GM19240 (cell line): ENCODE measurements at regions not wholly inside any gene's neighbourhood (a gene's known extent, or its start where the extent isn't known, plus 50 kb on each side); places are given as distances from the start of the nearest gene placed in this dataset.

ENCODE experiments used
- DNase-seq: peaks from one replicate; pipeline ENCODE4 v3.0.0; 2011; ENCODE audit warnings: low spot score; ENCODE audit not compliant: insufficient read length

GRCh38 chr5:92429646-92430045 is 1046.5 kb upstream of the ARRDC3 start:
- DNase-seq: no peak

GRCh38 chr5:92428415-92428814 is 1045.3 kb upstream of the ARRDC3 start:
- no peak for DNase-seq

GRCh38 chr5:92424785-92425426 is 1041.8 kb upstream of the ARRDC3 start:
- no peak for DNase-seq

GRCh38 chr5:92421942-92422341 is 1038.8 kb upstream of the ARRDC3 start:
- DNase-seq: no peak

DNA sequence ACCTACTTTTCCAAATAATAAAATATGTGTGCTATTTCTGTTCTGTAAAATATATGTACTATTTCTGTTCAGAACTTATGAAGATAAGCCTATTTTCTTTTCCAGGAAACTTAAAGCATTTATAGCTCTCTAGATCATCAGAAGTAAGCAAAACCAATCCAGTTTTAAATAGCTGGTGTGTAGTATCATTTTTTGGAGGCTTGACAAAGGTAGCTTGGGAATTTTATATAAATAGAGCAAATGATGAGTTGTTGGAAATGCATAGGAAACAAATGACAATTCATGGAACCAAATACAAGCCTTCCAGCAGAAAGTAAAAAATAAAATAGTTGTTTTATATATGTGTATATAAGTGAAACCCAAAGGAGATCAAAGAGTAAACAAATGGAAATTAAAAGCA is 1038.1 kb upstream of the ARRDC3 start:
- no peak for DNase-seq

- DNase-seq: no peak
Observed at GRCh38 chr5:92419261-92419660, 1036.1 kb upstream of the ARRDC3 start.

- DNase-seq: no peak
Observed at GRCh38 chr5:92418341-92418740, 1035.2 kb upstream of the ARRDC3 start.

DNA sequence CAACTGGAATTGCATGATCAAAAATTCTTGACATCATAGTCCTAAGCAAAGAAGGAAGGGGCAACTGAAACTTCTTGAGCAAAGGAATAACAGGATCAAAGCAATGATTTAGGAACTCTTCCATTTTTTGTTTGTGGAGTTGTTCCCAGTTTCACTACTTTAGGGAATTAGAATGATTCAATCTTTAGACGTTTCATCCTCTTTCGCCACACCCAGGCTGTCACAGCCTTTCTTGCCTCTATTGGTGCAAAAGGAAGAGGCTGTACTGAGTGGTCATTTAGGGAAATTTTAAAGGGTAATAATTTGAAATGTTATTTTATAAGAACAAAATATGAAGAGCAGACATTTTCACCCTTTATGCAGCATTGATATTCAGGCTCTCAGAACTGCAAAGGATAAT is 1026.0 kb upstream of the ARRDC3 start:
- no peak for DNase-seq

DNA sequence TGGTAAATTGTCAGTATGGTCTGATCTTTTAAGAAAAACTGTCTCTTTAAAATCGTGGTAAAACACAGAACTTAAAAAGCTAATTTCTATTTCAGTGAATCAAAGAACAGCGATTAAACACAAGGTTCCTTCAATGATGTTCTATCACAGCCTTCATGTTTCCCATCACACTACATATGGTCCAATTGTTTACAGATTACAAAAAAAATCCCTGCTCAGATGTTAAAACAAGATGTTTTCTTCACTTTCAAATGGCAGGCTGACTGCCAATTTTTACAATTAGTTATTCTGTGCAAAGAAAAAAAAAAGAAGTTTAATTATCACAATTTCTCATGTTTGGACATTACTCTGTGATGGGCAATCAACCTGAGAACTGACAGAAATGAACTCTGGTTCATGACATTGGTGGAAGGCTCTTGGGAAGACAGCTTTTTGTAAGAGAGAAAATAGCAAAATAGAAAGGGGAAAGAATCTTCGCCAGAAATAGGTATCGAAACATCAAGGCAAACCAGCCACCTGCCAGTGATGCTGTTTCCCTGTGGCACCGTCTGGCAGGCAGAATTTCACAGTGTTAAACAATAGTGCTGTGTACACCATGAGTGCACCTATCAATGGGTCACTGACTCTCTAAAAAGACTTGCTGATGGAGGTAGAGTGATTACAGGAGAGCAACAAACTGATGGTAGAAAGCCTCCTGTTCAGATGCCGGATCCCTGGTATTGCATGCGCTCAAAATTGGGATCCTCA is 1020.0 kb upstream of the ARRDC3 start:
- no peak for DNase-seq

GRCh38 chr5:92402045-92402444 is 1018.9 kb upstream of the ARRDC3 start:
- no peak for DNase-seq

GRCh38 chr5:92401492-92401891 is 1018.4 kb upstream of the ARRDC3 start:
- DNase-seq: no peak

- DNase-seq: no peak
Observed at GRCh38 chr5:92394936-92395335, 1011.8 kb upstream of the ARRDC3 start.

DNA sequence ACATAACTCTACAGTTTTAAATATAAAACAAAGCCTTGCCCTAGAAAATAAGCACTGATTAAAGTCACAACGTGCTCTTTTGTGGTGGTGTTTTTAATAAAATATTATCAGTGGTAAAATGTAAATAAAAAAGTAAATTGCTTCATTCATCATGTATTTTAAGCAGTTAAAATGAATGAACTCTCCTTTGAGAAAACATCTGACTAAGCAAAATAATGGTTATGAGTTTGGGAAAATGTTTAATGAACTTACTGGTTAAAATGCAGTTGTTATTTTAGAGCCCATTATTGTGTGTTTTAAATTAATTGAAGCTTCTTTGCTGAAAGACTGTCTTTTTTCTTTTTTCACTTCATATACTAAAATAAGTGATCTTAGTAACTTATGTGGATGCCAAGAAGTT is 1007.5 kb upstream of the ARRDC3 start:
- no peak for DNase-seq

DNA sequence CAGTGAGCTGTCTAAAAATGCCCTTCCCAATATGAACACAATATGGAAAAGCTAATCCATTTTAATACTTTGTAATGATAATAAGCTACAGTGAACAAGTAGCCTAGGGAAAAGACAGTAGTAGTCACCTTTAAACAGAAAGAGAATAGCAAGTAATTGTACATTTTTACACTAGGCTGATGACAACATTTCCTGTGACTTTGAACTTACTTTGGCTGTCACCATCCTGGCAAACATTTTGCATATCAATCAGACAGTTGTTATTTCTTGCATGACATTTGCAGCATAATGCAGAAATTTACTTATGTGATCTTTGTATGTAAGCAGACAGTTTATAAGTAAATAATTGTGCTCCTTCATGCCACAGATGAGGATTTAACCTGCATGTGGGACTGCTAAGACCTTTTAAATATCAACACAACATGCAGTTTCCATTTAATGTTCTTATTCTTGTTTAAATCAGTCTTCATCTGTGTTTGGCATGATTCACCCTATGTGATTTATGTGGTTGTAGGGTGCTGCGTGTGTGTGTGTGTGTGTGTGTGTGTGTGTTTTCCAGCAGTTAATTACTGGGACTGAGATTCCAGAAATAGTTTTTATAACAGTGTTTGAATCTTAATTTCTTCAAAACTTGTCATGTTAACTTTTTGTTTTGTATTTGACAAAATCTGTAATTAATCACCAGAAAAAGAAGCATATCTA is 997.1 kb upstream of the ARRDC3 start:
- DNase-seq: no peak

DNA sequence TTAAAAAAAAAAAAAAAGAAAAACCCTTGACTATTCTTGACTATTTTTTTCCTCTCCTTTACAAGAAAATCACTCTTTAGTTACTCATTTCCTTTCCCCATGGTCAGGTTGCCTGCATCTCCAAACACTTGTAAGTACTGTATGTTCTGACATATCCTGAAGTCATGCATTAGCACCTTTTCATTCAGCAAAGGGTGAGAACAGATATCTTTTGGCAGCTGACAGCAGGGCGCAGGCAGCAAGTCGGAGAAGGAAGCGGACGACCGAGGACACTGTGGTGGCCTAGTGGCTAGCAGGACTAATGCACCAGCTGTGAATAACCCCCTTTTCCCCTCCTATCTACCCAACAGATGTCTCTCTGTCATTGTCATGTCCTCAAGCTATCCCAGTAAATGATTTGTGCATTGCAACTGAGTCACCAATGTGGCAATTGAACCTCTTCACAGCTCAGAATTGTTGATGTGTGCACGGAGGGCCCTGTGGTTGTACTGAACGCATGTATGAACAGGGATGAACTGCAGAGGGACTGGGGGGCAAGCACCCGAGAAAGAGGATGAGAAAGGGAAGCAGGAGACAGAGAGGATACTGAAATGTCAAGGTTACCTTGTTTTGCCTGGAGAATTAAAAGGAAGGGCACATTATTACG is 996.0 kb upstream of the ARRDC3 start:
- DNase-seq: no peak

DNA sequence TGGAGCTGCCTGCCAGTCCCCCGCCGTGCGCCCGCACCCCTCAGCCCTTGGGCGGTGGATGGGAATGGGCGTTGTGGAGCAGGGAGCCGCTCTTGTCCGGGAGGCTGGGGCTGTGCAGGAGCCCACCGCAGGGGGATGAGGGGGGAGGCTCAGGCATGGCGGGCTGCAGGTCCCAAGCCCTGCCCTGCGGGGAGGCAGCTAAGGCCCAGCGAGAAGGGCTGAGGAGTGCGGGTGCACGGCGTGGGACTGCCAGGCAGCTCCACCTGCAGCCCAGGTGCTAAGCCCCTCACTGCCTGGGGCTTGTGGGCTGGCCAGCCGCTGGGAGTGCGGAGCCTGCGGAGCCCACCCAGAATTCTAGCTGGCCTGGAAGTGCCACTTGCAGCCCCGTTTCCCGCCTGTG is 991.7 kb upstream of the ARRDC3 start:
- DNase-seq: no peak

DNA sequence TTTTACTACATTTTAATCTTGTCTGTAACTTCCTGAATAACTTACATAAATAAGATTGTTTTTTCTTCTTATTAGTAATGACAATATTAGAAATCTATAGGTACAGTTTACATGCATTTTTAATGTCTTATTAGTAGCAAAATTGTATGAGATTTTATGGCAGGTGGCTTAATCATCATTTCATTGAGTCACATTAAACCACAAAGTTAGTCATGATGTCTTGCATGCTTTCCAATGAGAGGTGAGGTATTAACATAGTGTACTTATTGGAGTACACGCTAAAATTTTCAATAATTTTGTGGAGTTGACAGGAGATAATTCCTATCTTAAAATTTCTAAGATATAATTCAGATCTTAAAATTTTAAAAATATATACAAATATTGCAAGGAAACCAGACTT is 989.6 kb upstream of the ARRDC3 start:
- DNase-seq: no peak

- DNase-seq: no peak
Observed at GRCh38 chr5:92371889-92372235, 988.7 kb upstream of the ARRDC3 start.

DNA sequence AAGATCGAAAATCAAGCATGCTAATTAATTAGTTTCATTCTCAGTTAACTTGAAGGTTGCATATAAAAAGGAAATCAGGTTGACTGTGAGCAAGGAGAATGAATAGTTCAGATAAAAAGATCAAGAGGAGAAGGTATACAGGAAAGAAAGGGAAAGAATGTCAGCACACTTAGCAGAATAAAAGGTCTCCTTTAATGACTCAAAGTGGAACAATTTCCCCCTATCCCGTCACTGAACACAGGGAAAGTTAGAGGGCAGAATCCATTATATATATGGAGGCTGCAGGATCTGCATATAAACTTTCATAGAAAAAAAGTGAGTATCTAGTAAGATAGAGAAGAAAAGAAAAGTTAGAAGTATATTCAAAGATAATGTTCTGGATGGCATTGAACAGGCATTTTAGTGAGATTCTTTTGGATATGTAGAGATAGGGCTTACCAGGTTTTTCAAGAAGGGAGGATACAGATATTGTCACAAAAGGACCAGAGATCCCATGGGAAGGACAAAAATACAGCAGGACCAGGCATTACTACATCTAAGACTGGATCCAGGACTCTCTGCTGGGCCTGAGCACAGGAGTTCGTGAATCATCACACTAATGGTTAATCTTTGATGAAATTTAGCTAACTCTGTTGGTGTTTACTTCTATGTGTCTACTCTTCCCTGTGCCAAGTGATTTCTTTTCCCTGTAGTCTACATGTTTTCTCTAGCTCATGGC is 988.2 kb upstream of the ARRDC3 start:
- no peak for DNase-seq

GRCh38 chr5:92370032-92370431 is 986.9 kb upstream of the ARRDC3 start:
- no peak for DNase-seq

DNA sequence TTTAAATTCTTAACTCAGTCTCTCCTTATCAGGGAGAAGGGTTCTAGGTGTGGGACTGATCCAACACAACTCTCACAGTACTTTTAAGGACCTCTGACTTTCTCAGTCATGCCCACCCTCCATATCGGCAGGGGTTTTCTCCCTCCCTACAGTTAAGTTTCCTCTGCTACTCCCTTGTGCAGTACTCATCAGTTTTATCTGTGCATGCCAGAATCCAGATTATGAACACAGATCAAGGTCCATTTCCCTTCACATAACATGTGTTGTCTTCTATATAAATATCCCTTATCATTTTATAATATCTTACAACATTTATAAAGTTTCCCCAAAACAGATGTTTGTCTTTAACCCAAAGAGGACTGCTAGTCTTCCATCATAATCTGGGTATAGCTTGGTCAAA is 986.5 kb upstream of the ARRDC3 start:
- no peak for DNase-seq
